IPS-NIHi7 (cell line): ENCODE measurements at regions not wholly inside any gene's neighbourhood (a gene's known extent, or its start where the extent isn't known, plus 50 kb on each side); places are given as distances from the start of the nearest gene placed in this dataset.
A peak's percentile ranks its signal among the peaks of the same experiment; 100 is the strongest.
"Not testable (repeated sequence)": the region's sequence is repeated elsewhere in the genome, so short reads cannot be mapped to it uniquely, and the experiment has no call there.

Experiments
- DNase-seq: peaks from one replicate; pipeline ENCODE4 v3.0.0; 2012; ENCODE audit warnings: mixed read lengths; ENCODE audit errors: extremely low spot score

GRCh38 chr15:96468036-96468435, 137.5 kb downstream of the NR2F2 start:
- DNase-seq: no peak

DNA sequence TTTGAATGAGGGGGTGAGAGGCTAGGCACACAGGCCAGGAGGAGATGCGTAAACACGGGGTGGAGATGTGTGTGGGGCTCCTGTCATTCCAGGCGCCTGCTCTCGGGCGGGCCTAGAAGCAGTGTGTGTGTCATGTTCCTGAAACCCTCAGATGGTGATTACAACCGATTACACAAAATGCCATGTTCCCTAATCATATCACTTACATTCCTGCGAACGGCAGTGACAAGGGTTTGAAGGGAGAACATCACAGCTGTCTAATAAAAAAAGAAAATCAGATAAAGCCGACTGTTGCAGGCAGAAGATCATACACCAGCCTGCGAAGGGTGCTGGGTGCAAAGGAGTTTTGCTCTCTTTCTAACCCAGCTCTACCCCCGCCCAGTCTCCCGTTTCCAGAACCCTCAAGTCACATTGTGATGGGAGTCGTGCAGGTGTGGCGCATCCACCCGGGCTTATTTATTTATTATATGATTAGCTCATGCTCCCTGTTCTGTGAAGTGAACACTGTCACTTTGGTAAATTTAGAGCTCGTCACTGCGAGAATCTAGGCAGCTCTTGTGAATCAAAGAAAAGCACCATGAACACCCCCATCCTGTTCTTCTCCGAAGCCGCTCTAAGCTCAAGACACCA, 140.3 kb downstream of the NR2F2 start:
- DNase-seq: no peak

- DNase-seq: no peak
Measured at GRCh38 chr15:96472681-96473080, 142.2 kb downstream of the NR2F2 start.

- DNase-seq: no peak
Measured at GRCh38 chr15:96473556-96473955, 143.1 kb downstream of the NR2F2 start.

DNA sequence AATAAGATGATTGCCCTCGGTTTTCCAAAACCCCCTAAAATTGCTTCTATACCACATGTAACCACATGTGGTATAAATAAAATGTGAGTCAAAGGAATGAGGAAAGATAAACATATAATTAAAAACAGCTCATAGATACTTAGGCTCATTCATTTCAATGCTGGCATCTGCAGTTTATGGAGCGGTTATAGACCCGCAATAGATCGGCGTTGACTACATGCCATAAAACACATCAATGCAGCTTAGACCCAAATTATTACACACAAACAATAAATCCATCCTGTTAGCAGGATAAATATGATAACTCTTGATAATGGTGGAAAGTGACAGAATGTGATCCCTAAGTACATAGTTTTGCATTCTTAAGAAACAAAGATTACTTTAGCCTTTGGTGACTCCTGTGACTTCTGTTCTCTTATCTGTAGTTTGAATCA, 143.7 kb downstream of the NR2F2 start:
- no peak for DNase-seq

DNA sequence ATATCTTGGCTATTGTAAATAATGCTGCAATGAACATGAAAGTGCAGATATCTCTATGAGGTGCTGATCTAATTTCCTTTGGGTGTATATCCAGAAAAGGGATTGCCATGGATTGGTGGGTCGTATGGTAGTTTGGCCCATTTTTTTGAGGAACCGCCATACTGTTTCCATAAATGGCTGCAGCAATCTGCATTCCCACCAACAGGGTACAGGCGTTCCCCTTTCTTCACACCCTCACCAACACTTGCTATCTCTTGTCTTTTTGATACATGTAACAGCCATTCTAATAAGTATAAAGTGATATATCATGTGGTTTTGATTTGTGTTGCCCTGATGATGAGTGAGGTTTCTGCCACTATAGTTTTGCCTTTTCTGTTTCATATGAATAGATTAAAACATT, 146.7 kb downstream of the NR2F2 start:
- DNase-seq: no peak

GRCh38 chr15:96484412-96484811, 153.9 kb downstream of the NR2F2 start:
- not testable (repeated sequence) for DNase-seq

DNA sequence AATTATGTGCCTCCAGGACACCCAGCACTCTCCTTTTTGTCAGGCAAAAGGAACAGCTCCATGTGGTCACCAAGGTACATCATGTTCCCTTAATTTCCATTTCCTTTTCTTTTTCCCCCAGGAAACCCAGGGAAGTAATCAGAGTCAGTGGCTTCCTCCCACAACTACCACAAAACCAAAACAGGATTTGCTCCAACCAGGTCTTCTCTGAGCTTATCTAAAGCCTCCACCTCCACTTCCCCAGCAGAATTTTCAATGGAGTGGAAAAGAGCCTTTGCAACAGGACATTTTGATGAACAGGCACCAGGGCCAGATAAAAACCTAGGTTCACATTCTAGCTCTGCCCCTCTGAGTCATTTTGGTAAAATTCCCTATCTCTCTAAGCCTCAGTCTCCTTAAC, 154.3 kb downstream of the NR2F2 start:
- DNase-seq: no peak

- DNase-seq: no peak
Measured at GRCh38 chr15:96487245-96487644, 156.7 kb downstream of the NR2F2 start.

DNA sequence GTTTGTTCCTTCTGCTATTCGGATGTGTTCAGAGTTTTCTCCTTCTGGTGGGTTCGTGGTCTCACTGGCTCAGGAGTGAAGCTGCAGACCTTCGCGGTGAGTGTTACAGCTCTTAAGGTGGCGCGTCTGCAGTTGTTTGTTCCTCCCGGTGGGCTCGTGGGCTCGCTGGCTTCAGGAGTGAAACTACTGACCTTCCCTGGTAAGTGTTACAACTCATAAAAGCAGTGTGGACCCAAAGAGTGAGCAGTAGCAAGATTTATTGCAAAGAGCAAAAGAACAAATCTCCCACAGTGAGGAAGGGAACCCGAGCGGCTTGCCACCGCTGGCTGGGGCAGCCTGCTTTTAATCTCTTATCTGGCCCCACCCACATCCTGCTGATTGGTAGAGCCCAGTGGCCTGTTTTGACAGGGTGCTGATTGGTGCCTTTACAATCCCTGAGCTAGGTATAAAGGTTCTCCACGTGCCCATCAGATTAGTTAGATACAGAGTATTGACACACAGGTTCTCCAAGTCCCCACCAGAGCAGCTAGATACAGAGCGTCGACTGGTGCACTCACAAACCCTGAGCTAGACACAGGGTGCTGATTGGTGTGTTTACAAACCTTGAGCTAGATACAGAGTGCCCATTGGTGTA, 160.7 kb downstream of the NR2F2 start:
- not testable (repeated sequence) for DNase-seq

DNA sequence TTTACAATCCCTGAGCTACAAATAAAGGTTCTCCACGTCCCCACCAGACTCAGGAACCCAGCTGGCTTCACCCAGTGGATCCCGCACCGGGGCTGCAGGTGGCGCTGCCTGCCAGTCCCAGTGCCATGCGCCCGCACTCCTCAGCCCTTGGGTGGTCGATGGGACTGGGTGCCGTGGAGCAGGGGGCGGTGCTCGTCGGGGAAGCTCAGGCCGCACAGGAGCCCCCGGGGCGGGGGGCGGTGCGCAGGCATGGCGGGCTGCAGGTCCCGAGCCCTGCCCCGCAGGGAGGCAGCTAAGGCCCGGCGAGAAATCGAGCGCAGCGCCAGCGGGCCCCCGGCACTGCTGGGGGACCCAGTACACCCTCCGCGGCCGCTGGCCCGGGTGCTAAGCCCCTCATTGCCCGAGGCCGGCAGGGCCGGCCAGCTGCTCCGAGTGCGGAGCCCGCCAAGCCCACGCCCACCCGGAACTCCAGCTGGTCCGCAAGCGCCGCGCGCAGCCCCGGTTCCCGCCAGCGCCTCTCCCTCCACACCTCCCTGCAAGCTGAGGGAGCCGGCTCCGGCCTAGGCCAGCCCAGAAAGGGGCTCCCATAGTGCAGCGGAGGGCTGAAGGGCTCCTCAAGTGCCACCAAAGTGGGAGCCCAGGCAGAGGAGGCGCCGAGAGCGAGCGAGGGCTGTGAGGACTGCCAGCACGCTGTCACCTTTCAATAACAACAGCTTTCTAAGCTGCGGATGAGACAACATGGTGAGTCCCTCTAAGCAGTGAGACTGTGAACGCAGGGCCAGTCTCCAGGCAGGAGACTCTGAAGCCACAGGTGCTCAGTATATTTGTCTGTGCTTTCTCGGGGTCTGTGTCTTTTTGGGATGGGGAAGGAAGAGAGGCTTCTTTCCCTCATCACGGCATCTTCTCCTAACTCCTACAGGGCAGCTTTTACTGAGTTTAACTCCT, 161.5 kb downstream of the NR2F2 start:
- DNase-seq: peak; percentile 22

GRCh38 chr15:96494505-96494904, 164.0 kb downstream of the NR2F2 start:
- DNase-seq: no peak

DNA sequence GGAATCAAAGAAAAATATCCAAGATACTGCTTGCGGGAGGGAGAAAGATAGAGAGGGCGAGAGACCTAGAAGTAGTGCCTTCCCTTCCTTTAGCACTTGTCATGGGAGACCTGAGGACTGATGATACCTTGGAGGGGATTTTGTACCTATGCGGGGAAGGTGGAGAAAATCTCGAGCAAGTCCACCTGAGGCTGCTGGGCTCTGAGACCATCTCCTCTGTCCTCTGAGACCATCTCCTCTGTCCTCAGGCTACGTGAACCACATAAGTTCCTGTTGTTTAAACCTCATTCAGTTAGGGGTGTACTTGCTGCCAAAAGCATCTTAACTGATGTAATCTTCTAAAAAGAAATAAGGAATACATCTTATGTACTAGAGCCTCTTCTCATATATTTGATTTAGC, 164.9 kb downstream of the NR2F2 start:
- DNase-seq: no peak

DNA sequence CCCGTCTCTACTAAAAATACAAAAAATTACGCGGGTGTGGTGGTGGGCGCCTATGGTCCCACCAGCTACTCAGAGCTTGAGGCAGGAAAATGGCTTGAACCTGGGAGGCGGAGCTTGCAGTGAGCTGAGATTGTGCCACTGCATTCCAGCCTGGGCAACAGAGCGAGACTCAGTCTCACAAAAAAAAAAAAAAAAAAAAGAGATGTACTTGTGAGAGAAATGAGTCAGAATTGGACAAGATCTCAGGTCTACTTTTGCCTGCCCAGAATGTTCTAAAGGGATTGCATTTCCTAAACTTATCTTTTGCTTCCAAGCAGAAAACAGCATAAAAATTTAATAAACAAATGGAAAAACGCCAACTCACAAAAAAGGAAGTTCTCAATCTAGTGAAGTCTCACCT, 167.5 kb downstream of the NR2F2 start:
- no peak for DNase-seq

GRCh38 chr15:96500508-96500907, 170.0 kb downstream of the NR2F2 start:
- no peak for DNase-seq

- no peak for DNase-seq
Measured at GRCh38 chr15:96501362-96501761, 170.9 kb downstream of the NR2F2 start.

- DNase-seq: no peak
Measured at GRCh38 chr15:96502196-96502595, 171.7 kb downstream of the NR2F2 start.

DNA sequence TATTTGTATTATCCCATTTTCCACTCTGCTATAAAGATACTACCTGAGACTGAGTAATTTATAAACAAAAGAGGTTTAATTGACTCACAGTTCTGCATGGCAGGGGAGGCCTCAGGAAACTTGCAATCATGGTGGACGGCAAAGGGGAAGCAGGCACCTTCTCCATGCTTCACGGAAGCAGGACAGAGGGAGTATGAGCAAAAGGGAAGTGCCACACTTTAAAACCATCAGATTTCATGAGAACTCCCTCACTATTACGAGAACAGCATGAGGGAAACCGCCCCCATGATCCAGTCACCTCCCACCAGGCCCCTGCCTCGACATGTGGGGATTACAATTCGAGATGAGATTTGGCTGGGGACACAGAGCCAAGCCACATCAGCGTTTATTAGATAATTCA, 172.8 kb downstream of the NR2F2 start:
- DNase-seq: no peak

DNA sequence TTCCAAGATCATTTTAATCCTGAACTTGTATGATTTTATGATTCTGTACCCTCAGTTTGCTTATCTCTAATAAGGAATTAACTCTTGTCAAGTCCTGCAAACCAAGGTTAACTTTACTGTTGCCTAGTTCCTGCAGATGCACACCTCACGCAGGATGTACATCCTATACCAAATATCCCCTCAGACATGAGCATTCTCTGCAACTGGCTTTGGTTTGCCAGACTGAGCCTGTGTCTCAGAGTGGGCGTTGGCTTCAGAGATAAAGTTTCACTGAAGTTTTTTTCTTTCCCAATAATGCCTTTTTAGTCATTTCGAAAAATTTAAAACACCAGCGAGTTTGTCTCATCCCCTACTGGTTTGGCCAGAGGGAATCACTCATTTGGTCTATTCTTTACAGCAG, 173.9 kb downstream of the NR2F2 start:
- DNase-seq: no peak

DNA sequence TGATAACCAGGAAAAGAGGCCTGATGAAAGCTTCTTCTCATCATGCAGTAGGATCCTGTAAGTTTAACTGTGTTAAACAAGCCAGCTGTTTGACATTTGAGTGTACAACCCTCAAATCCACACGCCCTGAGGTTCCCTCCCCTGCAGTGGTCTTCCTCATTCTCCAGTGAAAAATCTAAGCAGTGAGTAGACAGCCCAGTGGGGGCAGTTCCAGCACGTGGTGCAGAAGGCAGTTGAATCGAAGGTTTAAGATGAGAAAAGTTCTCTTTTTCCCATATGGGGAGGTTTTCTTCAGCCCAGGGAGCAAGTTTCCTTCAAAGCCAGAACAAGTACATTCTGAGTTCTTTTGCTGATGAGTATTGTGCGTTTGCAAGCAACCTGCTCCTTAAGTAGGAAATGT, 174.5 kb downstream of the NR2F2 start:
- DNase-seq: no peak

GRCh38 chr15:96514607-96515285, 184.2 kb downstream of the NR2F2 start:
- DNase-seq: no peak

GRCh38 chr15:96515371-96515770, 184.9 kb downstream of the NR2F2 start:
- DNase-seq: no peak
